Lower lobe of right lung (tissue), 2 donors: ENCODE measurements at regions not wholly inside any gene's neighbourhood (a gene's known extent, or its start where the extent isn't known, plus 50 kb on each side); places are given as distances from the start of the nearest gene placed in this dataset.

Source experiments
- ATAC-seq, 2 donors: fragments of 200-7000 bp; cut with Tn5 transposase; one replicate each; pipeline ENCODE4 v1.9.1; 2020 to 2022; ENCODE audit warnings: mild to moderate bottlenecking in 2 of 2, moderate library complexity in 2 of 2
- DNase-seq: peaks from one replicate; pipeline ENCODE4 v3.0.0-alpha.2; 2020
- H3K27ac ChIP-seq: fragments of 200-600 bp; one replicate; pipeline ENCODE4 v1.8.0; 2022
- H3K27me3 ChIP-seq: fragments of 200-600 bp; one replicate; pipeline ENCODE4 v1.8.0; 2022; ENCODE audit warnings: low read depth
- H3K36me3 ChIP-seq: fragments of 200-600 bp; one replicate; pipeline ENCODE4 v1.8.0; 2022; ENCODE audit warnings: mild to moderate bottlenecking
- H3K4me1 ChIP-seq: fragments of 200-600 bp; one replicate; pipeline ENCODE4 v1.8.0; 2022
- H3K4me3 ChIP-seq: fragments of 200-600 bp; one replicate; pipeline ENCODE4 v1.8.0; 2022; ENCODE audit warnings: mild to moderate bottlenecking
- H3K9me3 ChIP-seq: fragments of 200-600 bp; one replicate; pipeline ENCODE4 v1.8.0; 2022
- CTCF ChIP-seq: fragments of 200-600 bp; IDR thresholded peaks from one replicate; pipeline ENCODE4 v1.8.0; 2022; ENCODE audit warnings: antibody characterized with exemption, mild to moderate bottlenecking
- intact Hi-C: fragments of 100-400 bp; cut with DNase I; formaldehyde crosslinking; loops from one replicate; pipeline ENCODE4 v1.11.0; 2022
- donor health status: DM: no; HTN: yes; CAD: no; lungs with severe emphysema.

GRCh38 chr15:26177816-26178215, 314.7 kb upstream of the ATP10A start:
- Histone ChIP-seq H3K27ac (no peak overlapping the region), H3K36me3 (no peaks in the 10 kb centered on the region), H3K4me1 (no peaks in the 10 kb centered on the region), H3K4me3 (no peak overlapping the region), H3K9me3 (no peaks in the 10 kb centered on the region), H3K27me3 (peaks cover 5% of the 10 kb centered on the region)
- no peak for DNase-seq
- intact Hi-C loops, result no loop called here
- no peak for TF ChIP-seq CTCF
- no peak for ATAC-seq

- Histone ChIP-seq H3K27ac (no peak overlapping the region), H3K9me3 (no peaks in the 10 kb centered on the region), H3K36me3 (no peaks in the 10 kb centered on the region), H3K4me3 (no peak overlapping the region), H3K27me3 (peaks cover 5% of the 10 kb centered on the region), H3K4me1 (no peaks in the 10 kb centered on the region)
- TF ChIP-seq CTCF, result no peak
- DNase-seq (no peak), ATAC-seq (no peak)
- intact Hi-C loops, result no loop called here
Measured at GRCh38 chr15:26176831-26177230, 313.7 kb upstream of the ATP10A start.

GRCh38 chr15:26171266-26171665, 308.1 kb upstream of the ATP10A start:
- Histone ChIP-seq H3K27me3 (no peaks in the 10 kb centered on the region), H3K36me3 (no peaks in the 10 kb centered on the region), H3K27ac (no peak overlapping the region), H3K4me3 (no peak overlapping the region), H3K4me1 (no peaks in the 10 kb centered on the region), H3K9me3 (no peaks in the 10 kb centered on the region)
- intact Hi-C loops, result no loop called here
- DNase-seq (no peak), ATAC-seq (no peak)
- TF ChIP-seq CTCF, result no peak

- intact Hi-C loops, result no loop called here
Measured at GRCh38 chr15:26166429-26166828, 303.3 kb upstream of the ATP10A start.

GRCh38 chr15:26165546-26165945, 302.4 kb upstream of the ATP10A start:
- ATAC-seq (no peak), DNase-seq (no peak)
- intact Hi-C loops, result no loop called here
- Histone ChIP-seq H3K27me3 (no peaks in the 10 kb centered on the region), H3K4me3 (no peak overlapping the region), H3K36me3 (no peaks in the 10 kb centered on the region), H3K9me3 (no peaks in the 10 kb centered on the region), H3K4me1 (no peaks in the 10 kb centered on the region), H3K27ac (no peak overlapping the region)
- no peak for TF ChIP-seq CTCF

More at GRCh38 chr15:26166429-26166828, 303.3 kb upstream of the ATP10A start:
- DNase-seq (no peak), ATAC-seq (no peak)
- H3K4me3 ChIP-seq, result no peak overlapping the region
- no peak overlapping the region for H3K27ac ChIP-seq
- H3K27me3 ChIP-seq, result no peaks in the 10 kb centered on the region
- no peak for TF ChIP-seq CTCF
- no peaks in the 10 kb centered on the region for H3K4me1 ChIP-seq
- H3K36me3 ChIP-seq, result no peaks in the 10 kb centered on the region
- H3K9me3 ChIP-seq, result no peaks in the 10 kb centered on the region

GRCh38 chr15:26160343-26160742, 297.2 kb upstream of the ATP10A start:
- Histone ChIP-seq H3K4me1 (no peaks in the 10 kb centered on the region), H3K9me3 (no peaks in the 10 kb centered on the region), H3K36me3 (no peaks in the 10 kb centered on the region), H3K27ac (no peak overlapping the region), H3K4me3 (no peak overlapping the region), H3K27me3 (no peaks in the 10 kb centered on the region)
- DNase-seq (no peak), ATAC-seq (no peak)
- no peak for TF ChIP-seq CTCF
- intact Hi-C loops, result no loop called here
